Stimulated activated CD8-positive, alpha-beta memory T cell treated with anti-CD3 and anti-CD28 coated beads, Interleukin-12 subunit alpha, Interleukin-12 subunit beta, amount 100 ng/mL, for 1 hour (primary cell): ENCODE measurements at regions not wholly inside any gene's neighbourhood (a gene's known extent, or its start where the extent isn't known, plus 50 kb on each side); places are given as distances from the start of the nearest gene placed in this dataset.
"Not testable (repeated sequence)": the region's sequence is repeated elsewhere in the genome, so short reads cannot be mapped to it uniquely, and the experiment has no call there.

Experiments
- DNase-seq: peaks from one replicate; pipeline ENCODE4 v3.0.0-alpha.2; 2020; ENCODE audit warnings: low read depth

- no peak for DNase-seq
Observed at GRCh38 chr2:43018179-43019024, 208.0 kb downstream of the ZFP36L2 start.

- DNase-seq = no peak
Observed at GRCh38 chr2:43013821-43014345, 212.5 kb downstream of the ZFP36L2 start.

- DNase-seq = no peak
Observed at GRCh38 chr2:43012966-43013365, 213.4 kb downstream of the ZFP36L2 start.

GRCh38 chr2:43011158-43011491 is 215.3 kb downstream of the ZFP36L2 start:
- no peak for DNase-seq

- no peak for DNase-seq
Observed at GRCh38 chr2:43010438-43011157, 215.8 kb downstream of the ZFP36L2 start.

GRCh38 chr2:43009448-43009847 is 217.0 kb downstream of the ZFP36L2 start:
- no peak for DNase-seq

GRCh38 chr2:43008388-43008787 is 216.0 kb upstream of the HAAO start:
- DNase-seq = no peak

- no peak for DNase-seq
Observed at GRCh38 chr2:43007901-43008300, 215.5 kb upstream of the HAAO start.

GRCh38 chr2:43006834-43007543 is 214.6 kb upstream of the HAAO start:
- no peak for DNase-seq

GRCh38 chr2:43005975-43006833 is 213.8 kb upstream of the HAAO start:
- no peak for DNase-seq

- DNase-seq = no peak
Observed at GRCh38 chr2:43005245-43005974, 213.0 kb upstream of the HAAO start.

GRCh38 chr2:43004879-43005244 is 212.5 kb upstream of the HAAO start:
- no peak for DNase-seq

GRCh38 chr2:43004126-43004865 is 211.9 kb upstream of the HAAO start:
- DNase-seq = not testable (repeated sequence)

GRCh38 chr2:43003702-43004101 is 211.3 kb upstream of the HAAO start:
- DNase-seq = no peak

GRCh38 chr2:43001787-43002468 is 209.5 kb upstream of the HAAO start:
- DNase-seq = no peak

GRCh38 chr2:43001055-43001378 is 208.6 kb upstream of the HAAO start:
- DNase-seq = no peak

GRCh38 chr2:43000242-43001054 is 208.1 kb upstream of the HAAO start:
- no peak for DNase-seq

GRCh38 chr2:42999856-43000241 is 207.5 kb upstream of the HAAO start:
- DNase-seq = no peak

- no peak for DNase-seq
Observed at GRCh38 chr2:42999391-42999841, 207.0 kb upstream of the HAAO start.
